AML-193 (cell line): ENCODE measurements at regions not wholly inside any gene's neighbourhood (a gene's known extent, or its start where the extent isn't known, plus 50 kb on each side); places are given as distances from the start of the nearest gene placed in this dataset.

Source experiments
- DNase-seq, 2 experiments: peaks; one replicate each; lab custom pipeline; 2025; lab: John Stamatoyannopoulos, UW

DNA sequence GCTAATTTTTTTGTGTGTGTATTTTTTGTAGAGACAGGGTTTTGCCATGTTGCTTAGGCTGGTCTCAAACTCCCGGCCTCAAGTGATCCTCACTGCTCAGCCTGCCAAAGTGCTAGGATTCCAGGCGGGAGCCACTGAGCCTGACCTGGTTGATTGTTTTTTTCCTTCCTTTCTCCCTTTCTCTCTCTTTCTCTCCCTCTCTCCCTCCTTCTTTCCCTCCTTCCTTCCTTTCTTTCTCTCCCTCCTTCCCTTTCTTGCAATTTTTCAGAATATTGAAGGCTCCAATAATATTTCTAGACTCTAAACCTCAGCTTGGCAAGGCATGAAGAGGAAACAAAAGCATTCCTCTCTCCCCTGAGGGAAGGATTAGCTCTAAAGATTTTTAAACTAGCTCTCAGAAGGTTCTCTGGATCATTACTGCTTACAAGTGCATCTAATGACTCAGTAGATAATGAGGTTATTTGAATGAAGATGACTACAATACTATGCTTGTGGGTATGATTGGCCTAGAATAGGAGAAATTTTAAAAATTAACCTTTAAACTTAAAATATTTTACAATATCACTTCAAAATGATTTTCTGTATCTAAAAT, 68.5 kb upstream of the GADD45A start:
- no peak for DNase-seq

- no peak for DNase-seq
Measured at GRCh38 chr1:67618285-67619018, 66.5 kb upstream of the GADD45A start.

DNA sequence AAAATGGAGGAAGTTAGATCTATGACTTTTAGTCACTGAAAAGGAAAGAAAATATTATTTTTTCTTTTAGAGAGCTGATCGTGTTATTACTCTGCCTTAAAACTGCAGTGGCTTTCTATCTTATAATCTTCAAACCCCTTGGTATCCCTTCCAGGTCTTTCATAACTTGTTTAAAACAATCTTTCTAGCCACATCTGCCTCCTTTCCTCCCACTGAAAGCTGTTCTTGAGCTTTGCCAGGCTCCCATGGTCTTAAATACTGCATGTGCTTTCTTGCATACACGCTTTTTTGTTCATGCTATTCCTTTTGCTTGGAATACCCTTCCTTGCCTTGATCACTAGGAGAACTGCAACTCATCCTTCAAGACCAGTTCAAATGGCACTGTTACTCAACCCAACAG, 65.9 kb upstream of the GADD45A start:
- no peak for DNase-seq

GRCh38 chr1:67623906-67624305, 61.1 kb upstream of the GADD45A start:
- DNase-seq: no peak

DNA sequence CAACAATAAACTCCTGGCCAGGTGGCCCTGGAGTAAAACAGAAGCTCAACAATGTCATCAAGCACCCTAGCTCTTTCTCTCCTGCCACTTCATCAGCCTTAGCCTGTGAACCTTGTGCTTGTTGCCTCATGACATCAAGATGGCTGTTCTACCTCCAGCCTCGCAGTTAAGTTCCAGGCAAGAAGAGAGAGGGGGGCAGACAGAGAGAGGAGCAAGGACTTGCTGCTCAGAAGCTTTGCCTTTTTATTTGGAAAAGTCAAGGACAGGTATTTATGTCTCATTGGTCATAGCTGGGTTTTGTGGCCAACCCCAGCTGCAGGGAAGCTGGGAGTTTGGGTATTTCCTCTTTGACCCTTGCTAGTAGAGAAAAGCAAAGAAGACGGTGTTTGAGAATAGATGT, 60.3 kb upstream of the GADD45A start:
- DNase-seq: no peak

GRCh38 chr1:67626090-67626860, 58.7 kb upstream of the GADD45A start:
- DNase-seq: no peak

- DNase-seq: no peak
Measured at GRCh38 chr1:67626861-67627235, 58.2 kb upstream of the GADD45A start.

GRCh38 chr1:67627336-67627735, 57.7 kb upstream of the GADD45A start:
- DNase-seq: no peak

- DNase-seq: no peak
Measured at GRCh38 chr1:67627906-67628305, 57.1 kb upstream of the GADD45A start.

DNA sequence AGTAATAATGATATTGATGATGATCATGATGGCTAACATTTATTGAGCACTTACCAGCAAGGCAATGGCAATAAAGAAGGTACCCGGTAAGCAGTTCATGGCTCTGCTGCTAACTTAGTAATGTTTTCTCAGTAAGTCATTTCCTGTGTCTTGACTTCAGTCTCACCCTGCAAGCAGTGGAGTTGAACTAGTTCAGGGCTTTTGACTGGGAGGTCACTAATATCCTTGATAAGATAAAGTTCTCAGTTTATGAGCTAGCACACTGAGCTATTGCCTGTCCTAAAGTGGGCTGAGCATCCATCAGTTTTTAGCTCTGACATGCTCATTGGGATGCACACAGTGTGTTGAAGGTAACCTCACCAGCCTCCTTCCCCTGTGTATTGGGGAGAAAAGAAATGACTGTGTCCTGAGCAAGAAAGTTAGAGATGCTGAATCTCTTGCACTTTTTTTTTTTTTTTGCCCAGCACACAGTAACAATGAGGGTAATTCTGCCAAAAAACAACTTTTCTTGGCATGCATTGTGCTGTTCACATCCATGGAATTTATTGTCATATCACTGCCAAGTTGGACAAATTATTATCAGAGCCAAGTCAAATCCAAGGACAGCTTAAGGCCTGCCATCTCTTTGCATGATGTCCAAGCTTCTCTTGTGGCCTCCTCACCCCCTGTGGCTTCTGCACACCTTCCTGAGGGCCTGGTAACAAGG, 55.5 kb upstream of the GADD45A start:
- DNase-seq: no peak

- no peak for DNase-seq
Measured at GRCh38 chr1:67630438-67631045, 54.5 kb upstream of the GADD45A start.

DNA sequence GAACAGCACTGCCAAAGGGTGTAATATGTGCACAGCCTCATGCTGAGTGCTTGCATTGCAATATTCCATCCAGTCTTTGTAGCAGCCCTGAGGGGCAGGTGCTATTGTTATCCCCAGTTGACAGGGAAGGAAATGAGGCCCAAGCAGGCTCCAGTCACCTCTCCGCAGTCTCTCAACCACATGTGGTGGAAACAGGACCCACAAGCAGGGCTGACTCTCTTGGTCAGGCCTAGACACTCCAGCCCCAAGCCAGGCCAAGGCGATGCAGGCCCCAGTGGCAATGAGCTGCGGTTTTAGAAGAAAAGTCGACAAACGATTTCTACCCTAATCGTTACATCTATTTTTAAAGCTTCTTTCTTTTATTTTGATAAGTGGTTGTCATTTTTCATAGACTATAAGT, 52.6 kb upstream of the GADD45A start:
- DNase-seq: no peak

DNA sequence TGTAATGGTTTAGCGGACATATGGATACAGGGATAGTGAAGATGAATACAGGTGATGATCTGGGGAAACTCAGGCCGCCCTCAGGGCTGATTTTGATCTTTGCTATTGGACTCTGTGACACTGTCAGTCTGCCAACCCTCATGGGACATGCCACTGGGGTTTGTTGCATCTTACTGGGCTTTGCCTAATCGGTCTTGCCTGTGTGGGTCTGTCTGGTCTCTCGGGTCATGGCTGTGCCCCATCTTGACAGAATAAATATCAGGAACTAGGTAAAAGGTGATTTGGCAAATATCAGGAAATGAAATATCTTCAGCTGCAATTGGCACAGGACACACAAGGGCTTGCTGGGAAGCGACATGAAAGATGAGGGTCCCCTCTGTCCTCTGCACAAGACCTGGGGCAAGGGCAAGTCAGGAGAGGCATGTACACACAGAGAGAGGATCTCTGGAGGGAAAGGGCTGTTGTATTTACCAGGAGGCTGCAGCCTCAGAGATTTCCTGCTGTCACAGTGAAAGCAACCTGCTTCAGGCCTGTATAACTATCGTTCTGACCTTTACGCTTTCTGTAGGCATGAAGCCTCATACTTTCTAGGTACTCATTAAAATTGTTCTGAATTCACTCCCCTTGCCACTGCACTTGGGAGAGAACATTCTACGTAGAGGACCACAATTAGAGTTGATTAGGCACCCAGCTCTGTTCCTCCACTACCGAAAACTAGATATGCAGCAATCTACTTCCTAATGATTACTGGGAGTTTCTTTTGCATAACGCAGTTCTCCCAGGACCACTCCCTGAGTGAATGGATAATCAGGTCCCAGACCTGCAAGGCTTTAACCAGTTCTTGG, 52.0 kb upstream of the GADD45A start:
- no peak for DNase-seq

DNA sequence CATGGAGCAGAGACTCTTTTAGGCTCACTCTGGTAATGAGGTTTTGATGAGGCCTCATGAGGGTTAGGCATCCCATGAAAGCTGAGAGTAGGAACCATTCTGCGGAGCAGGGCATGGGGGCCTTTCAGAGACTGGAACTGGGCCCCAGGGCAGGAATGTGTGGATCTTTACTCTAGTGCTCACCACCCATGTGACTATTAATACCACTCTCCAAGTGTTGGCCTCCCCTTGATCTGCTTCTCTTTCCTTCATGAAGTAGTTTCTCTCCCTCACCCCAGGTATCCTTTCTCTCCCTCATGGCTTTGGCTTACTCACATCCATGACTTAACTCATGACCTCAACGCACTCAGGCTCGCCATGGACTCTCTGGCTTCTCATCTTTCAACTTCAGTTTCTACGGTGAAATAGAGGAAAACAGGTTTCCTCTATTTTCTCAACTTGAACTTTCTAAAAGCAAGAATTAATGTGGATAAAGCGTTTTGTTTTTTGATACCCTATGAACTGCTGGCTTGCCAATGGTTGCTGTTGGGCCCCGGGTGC, 50.5 kb upstream of the GADD45A start:
- DNase-seq: no peak

DNA sequence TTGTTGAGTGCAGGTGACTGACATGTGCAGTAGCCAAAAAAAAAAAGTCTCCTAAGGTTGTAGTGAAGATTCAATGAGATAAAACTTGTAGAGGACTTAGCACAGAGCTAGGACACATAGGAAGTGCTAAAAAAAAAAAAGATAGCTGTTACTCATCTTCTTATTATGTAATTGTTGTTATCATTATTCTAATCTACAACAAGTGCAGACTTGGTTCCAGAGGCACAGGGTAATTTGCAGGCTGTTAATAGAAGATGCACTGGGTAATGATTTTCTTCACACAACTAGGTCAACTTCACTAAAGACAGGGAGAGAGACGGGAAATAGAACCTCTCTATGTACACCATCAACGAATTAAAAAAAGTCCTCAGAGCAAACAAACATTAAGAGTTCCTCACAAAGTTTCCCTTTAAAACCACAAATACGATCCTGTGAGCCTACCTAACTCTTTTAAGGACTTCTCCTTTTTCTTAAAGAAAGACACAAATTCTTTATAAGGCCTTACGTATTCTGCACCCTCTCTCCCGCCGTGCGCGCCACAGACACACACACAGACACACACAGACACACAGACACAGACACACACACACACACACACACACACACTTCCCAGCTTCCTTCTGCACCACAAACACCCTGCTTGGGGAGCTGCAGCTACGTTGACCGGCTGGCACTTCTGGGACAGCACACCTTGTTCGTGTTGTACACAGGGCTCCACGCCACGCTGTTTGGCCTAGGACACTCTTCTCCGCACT, 49.8 kb upstream of the GADD45A start:
- no peak for DNase-seq
